Germinal center (tissue), 1 donor: ENCODE measurements at regions not wholly inside any gene's neighbourhood (a gene's known extent, or its start where the extent isn't known, plus 50 kb on each side); places are given as distances from the start of the nearest gene placed in this dataset.

Experiments used
- DNase-seq: peaks from one replicate; pipeline ENCODE4 v3.0.0; 2012; ENCODE audit warnings: mixed read lengths, low spot score

- DNase-seq: no peak
Measured at GRCh38 chr6:21965016-21965415, 331.8 kb downstream of the PRL start.

- DNase-seq: no peak
Measured at GRCh38 chr6:21965953-21966539, 330.8 kb downstream of the PRL start.

GRCh38 chr6:21967056-21967974 lies 329.5 kb downstream of the PRL start:
- DNase-seq: no peak

GRCh38 chr6:21968411-21968810 lies 328.4 kb downstream of the PRL start:
- DNase-seq: no peak

GRCh38 chr6:21969192-21969591 lies 327.6 kb downstream of the PRL start:
- DNase-seq: no peak

- DNase-seq: no peak
Measured at GRCh38 chr6:21970569-21971300, 326.1 kb downstream of the PRL start.

- no peak for DNase-seq
Measured at GRCh38 chr6:21971541-21971940, 325.3 kb downstream of the PRL start.

- no peak for DNase-seq
Measured at GRCh38 chr6:21972516-21972915, 324.3 kb downstream of the PRL start.

- DNase-seq: no peak
Measured at GRCh38 chr6:21977346-21977745, 319.5 kb downstream of the PRL start.

GRCh38 chr6:21981235-21981833 lies 315.5 kb downstream of the PRL start:
- no peak for DNase-seq

GRCh38 chr6:21984135-21984534 lies 312.7 kb downstream of the PRL start:
- no peak for DNase-seq

- DNase-seq: no peak
Measured at GRCh38 chr6:21984561-21984960, 312.3 kb downstream of the PRL start.

GRCh38 chr6:21985904-21986303 lies 310.9 kb downstream of the PRL start:
- no peak for DNase-seq

- no peak for DNase-seq
Measured at GRCh38 chr6:21986703-21987102, 310.1 kb downstream of the PRL start.

- DNase-seq: no peak
Measured at GRCh38 chr6:21987501-21987957, 309.3 kb downstream of the PRL start.

- no peak for DNase-seq
Measured at GRCh38 chr6:21990577-21990976, 306.3 kb downstream of the PRL start.

GRCh38 chr6:21992178-21992967 lies 304.5 kb downstream of the PRL start:
- DNase-seq: no peak

GRCh38 chr6:21993841-21994240 lies 303.0 kb downstream of the PRL start:
- no peak for DNase-seq

- DNase-seq: no peak
Measured at GRCh38 chr6:21994821-21995220, 302.0 kb downstream of the PRL start.

GRCh38 chr6:21995318-21995717 lies 301.5 kb downstream of the PRL start:
- no peak for DNase-seq

- DNase-seq: no peak
Measured at GRCh38 chr6:21996425-21997118, 300.3 kb downstream of the PRL start.
